PC-3 (cell line): ENCODE measurements at regions not wholly inside any gene's neighbourhood (a gene's known extent, or its start where the extent isn't known, plus 50 kb on each side); places are given as distances from the start of the nearest gene placed in this dataset.

Experiments
- ATAC-seq: fragments of 200-7000 bp; cut with Tn5 transposase; 2 replicates; pipeline ENCODE4 v1.9.1; 2020; ENCODE audit warnings: mild to moderate bottlenecking, moderate library complexity
- BruUV-seq: library from RNA; stranded (reverse); fragments of 400-500 nt; replicated peaks from 2 replicates; lab custom pipeline; 2021; lab: Mats Ljungman, UMichigan
- CTCF ChIA-PET: fragments of 300-600 bp; sonication (Branson Sonifier 250); formaldehyde crosslinking; loops from one replicate; lab custom pipeline; 2022; ENCODE audit warnings: antibody characterized with exemption; lab: Charles Lee
- POLR2A ChIA-PET: fragments of 300-600 bp; sonication (Branson Sonifier 250); formaldehyde crosslinking; loops from one replicate; lab custom pipeline; 2022; ENCODE audit warnings: antibody characterized with exemption; ENCODE audit not compliant: unreplicated experiment; lab: Charles Lee
- DNase-seq: peaks from one replicate; pipeline ENCODE4 v3.0.0-alpha.2; 2015
- H2AFZ ChIP-seq: fragments of 300-600 bp; sonication (generic); 2 replicates; pipeline ENCODE4 v1.6.0; 2016; ENCODE audit warnings: antibody characterized with exemption, low read length
- H3F3A ChIP-seq: fragments of 300-600 bp; sonication (generic); one replicate; pipeline ENCODE4 v1.6.0; 2017; ENCODE audit warnings: antibody characterized with exemption, low read length, control low read depth, mild to moderate bottlenecking; ENCODE audit not compliant: unreplicated experiment
- H3K27ac ChIP-seq: fragments of 300-600 bp; sonication (generic); 2 replicates; pipeline ENCODE4 v1.5.1; 2016; ENCODE audit warnings: mild to moderate bottlenecking, low read length
- H3K27me3 ChIP-seq: fragments of 300-600 bp; sonication (generic); 2 replicates; pipeline ENCODE4 v1.6.1; 2016; ENCODE audit warnings: low read length, mixed read lengths
- H3K36me3 ChIP-seq: fragments of 300-600 bp; sonication (generic); 2 replicates; pipeline ENCODE4 v1.6.1; 2016; ENCODE audit warnings: low read depth, mixed run types, low read length, mixed read lengths
- H3K4me1 ChIP-seq: fragments of 300-600 bp; sonication (generic); 2 replicates; pipeline ENCODE4 v1.5.1; 2016; ENCODE audit warnings: low read length; ENCODE audit not compliant: insufficient read depth
- H3K4me2 ChIP-seq: fragments of 300-600 bp; sonication (generic); 2 replicates; pipeline ENCODE4 v1.6.0; 2016; ENCODE audit warnings: low read length
- H3K4me3 ChIP-seq: fragments of 300-600 bp; sonication (generic); 2 replicates; pipeline ENCODE4 v1.5.1; 2016; ENCODE audit warnings: mild to moderate bottlenecking, low read length, mixed read lengths
- H3K79me2 ChIP-seq: fragments of 300-600 bp; sonication (generic); 2 replicates; pipeline ENCODE4 v1.6.1; 2017; ENCODE audit warnings: low read length, mixed read lengths
- H3K9ac ChIP-seq: fragments of 300-600 bp; sonication (generic); 2 replicates; pipeline ENCODE4 v1.6.0; 2016; ENCODE audit warnings: mild to moderate bottlenecking, low read length
- H3K9me2 ChIP-seq: fragments of 300-600 bp; sonication (generic); replicated peaks from 2 replicates; pipeline ENCODE4 v1.6.1; 2016; ENCODE audit warnings: mixed run types, low read length, mixed read lengths
- H3K9me3 ChIP-seq: fragments of 300-600 bp; sonication (generic); 2 replicates; pipeline ENCODE4 v1.6.1; 2016; ENCODE audit warnings: low read length, mixed read lengths
- H4K20me1 ChIP-seq: fragments of 300-600 bp; sonication (generic); 2 replicates; pipeline ENCODE4 v1.6.1; 2016; ENCODE audit warnings: low read length, mixed read lengths
- CTCF ChIP-seq: fragments of 300-600 bp; sonication (generic); conservative IDR thresholded peaks from 2 replicates; pipeline ENCODE4 v1.5.1; 2017; ENCODE audit warnings: antibody characterized with exemption, low read depth, mild to moderate bottlenecking, low read length
- EZH2 ChIP-seq: fragments of 300-600 bp; sonication (generic); IDR thresholded peaks from one replicate; pipeline ENCODE4 v1.6.1; 2017; ENCODE audit warnings: antibody characterized with exemption, mild to moderate bottlenecking, low read length; ENCODE audit not compliant: unreplicated experiment
- EZH2phosphoT487 ChIP-seq: fragments of 300-600 bp; sonication (generic); IDR thresholded peaks from 2 replicates; pipeline ENCODE4 v1.6.1; 2018; ENCODE audit warnings: mild to moderate bottlenecking, antibody characterized with exemption, low read length, borderline replicate concordance
- intact Hi-C: fragments of 100-400 bp; cut with micrococcal nuclease; formaldehyde crosslinking; loops from 2 replicates; pipeline ENCODE4 v1.9.0; 2023

GRCh38 chr6:164534070-164534766 is 775.2 kb downstream of the C6orf118 start:
- H3K4me2 ChIP-seq = no peak overlapping the region
- DNase-seq (no peak), ATAC-seq (no peak)
- H3K27me3 ChIP-seq = no peaks in the 10 kb centered on the region
- POLR2A ChIA-PET = no interaction called here
- H3K36me3 ChIP-seq = no peaks in the 10 kb centered on the region
- H3F3A ChIP-seq = no peaks in the 10 kb centered on the region
- H3K9ac ChIP-seq = no peak overlapping the region
- no peaks in the 10 kb centered on the region for H3K4me1 ChIP-seq
- no peaks in the 10 kb centered on the region for H4K20me1 ChIP-seq
- no peaks in the 10 kb centered on the region for H3K9me3 ChIP-seq
- H3K79me2 ChIP-seq = no peaks in the 10 kb centered on the region
- BruUV-seq = no TSS peak
- CTCF ChIA-PET = no interaction called here
- H3K9me2 ChIP-seq = no peaks in the 10 kb centered on the region
- TF ChIP-seq CTCF = no peak
- TF ChIP-seq EZH2 = no peak
- TF ChIP-seq EZH2phosphoT487 = no peak
- H3K27ac ChIP-seq = no peak overlapping the region
- H2AFZ ChIP-seq = no peak overlapping the region
- no peak overlapping the region for H3K4me3 ChIP-seq
- intact Hi-C loops = no loop called here

- BruUV-seq = no TSS peak
- no peak overlapping the region for H3K4me3 ChIP-seq
- no peaks in the 10 kb centered on the region for H3K9me3 ChIP-seq
- ChIA-PET POLR2A (no interaction called here), CTCF (no interaction called here)
- no peak for DNase-seq
- no peak for ATAC-seq
- no peaks in the 10 kb centered on the region for H3K9me2 ChIP-seq
- no peaks in the 10 kb centered on the region for H3K4me1 ChIP-seq
- no peaks in the 10 kb centered on the region for H3K79me2 ChIP-seq
- no peaks in the 10 kb centered on the region for H3F3A ChIP-seq
- no peaks in the 10 kb centered on the region for H3K27me3 ChIP-seq
- no peak overlapping the region for H3K9ac ChIP-seq
- no peak overlapping the region for H2AFZ ChIP-seq
- no peaks in the 10 kb centered on the region for H3K36me3 ChIP-seq
- H4K20me1 ChIP-seq = no peaks in the 10 kb centered on the region
- H3K27ac ChIP-seq = no peak overlapping the region
- H3K4me2 ChIP-seq = no peak overlapping the region
- intact Hi-C loops = no loop called here
- TF ChIP-seq EZH2 = no peak
- TF ChIP-seq EZH2phosphoT487 = no peak
- no peak for TF ChIP-seq CTCF
Observed at GRCh38 chr6:164533045-164533362, 776.4 kb downstream of the C6orf118 start.

- intact Hi-C loops = no loop called here
- ATAC-seq (no peak), DNase-seq (no peak)
- no peak overlapping the region for H2AFZ ChIP-seq
- no peaks in the 10 kb centered on the region for H3F3A ChIP-seq
- BruUV-seq = no TSS peak
- CTCF ChIA-PET = no interaction called here
- H3K79me2 ChIP-seq = no peaks in the 10 kb centered on the region
- H3K27ac ChIP-seq = no peak overlapping the region
- H3K4me1 ChIP-seq = no peaks in the 10 kb centered on the region
- H3K4me2 ChIP-seq = no peak overlapping the region
- H3K9ac ChIP-seq = no peak overlapping the region
- POLR2A ChIA-PET = no interaction called here
- no peaks in the 10 kb centered on the region for H4K20me1 ChIP-seq
- no peaks in the 10 kb centered on the region for H3K9me2 ChIP-seq
- no peaks in the 10 kb centered on the region for H3K27me3 ChIP-seq
- no peaks in the 10 kb centered on the region for H3K9me3 ChIP-seq
- TF ChIP-seq EZH2 (no peak), EZH2phosphoT487 (no peak), CTCF (no peak)
- no peak overlapping the region for H3K4me3 ChIP-seq
- no peaks in the 10 kb centered on the region for H3K36me3 ChIP-seq
Observed at GRCh38 chr6:164532198-164533044, 777.0 kb downstream of the C6orf118 start.
